ENCODE measurements at regions not wholly inside any gene's neighbourhood (a gene's known extent, or its start where the extent isn't known, plus 50 kb on each side); places are given as distances from the start of the nearest gene placed in this dataset.

DNA sequence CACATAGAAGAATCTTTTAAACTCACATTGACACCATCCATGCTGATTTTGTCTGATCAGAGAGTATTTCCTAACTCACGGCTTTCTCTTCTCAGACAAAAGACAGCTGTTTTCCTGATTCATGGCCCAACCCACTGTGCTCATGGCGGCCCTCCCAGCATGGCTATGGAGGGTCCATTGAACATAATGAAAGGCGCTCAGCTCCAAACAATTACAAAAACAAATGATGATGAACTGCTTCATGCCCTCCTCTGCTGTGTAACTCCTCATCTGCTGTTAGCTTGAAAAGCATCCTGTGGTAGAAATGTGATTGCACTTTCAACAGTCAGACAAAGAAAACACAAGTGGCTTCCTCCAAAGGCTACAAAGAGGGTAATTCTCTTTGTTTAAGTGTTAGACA lies 673.8 kb downstream of the PRELID2 start:
- Histone ChIP-seq H3K4me1 (ENCODE audit: insufficient read depth, low read length, severe bottlenecking) (no peaks in the 10 kb centered on the region), H3K4me3 (ENCODE audit: low read depth, low read length, poor library complexity, severe bottlenecking) (no peak overlapping the region), H3K9me2 (ENCODE audit: low read depth, low read length) (no peaks in the 10 kb centered on the region), H3K9ac (ENCODE audit: low read length) (no peak overlapping the region), H3K4me2 (ENCODE audit: low read length) (no peak overlapping the region), H3K9me3 (ENCODE audit: low read length) (no peaks in the 10 kb centered on the region), H3K79me2 (ENCODE audit: insufficient read depth, low read length) (no peaks in the 10 kb centered on the region), H3F3A (ENCODE audit: insufficient read depth, low read length) (no peaks in the 10 kb centered on the region), H2AFZ (ENCODE audit: low read length) (no peak overlapping the region), H3K27me3 (ENCODE audit: insufficient read depth, low read length) (no peaks in the 10 kb centered on the region), H3K36me3 (ENCODE audit: insufficient read depth, low read length) (no peaks in the 10 kb centered on the region), H3K27ac (ENCODE audit: low read depth, low read length, poor library complexity, severe bottlenecking) (no peak overlapping the region), H4K20me1 (ENCODE audit: insufficient read depth, low read length) (no peaks in the 10 kb centered on the region)
- TF ChIP-seq EZH2 (IDR thresholded peaks at IDR 0.05; ENCODE audit: borderline replicate concordance, low read length), result no peak
- TF ChIP-seq, protein P1, sequence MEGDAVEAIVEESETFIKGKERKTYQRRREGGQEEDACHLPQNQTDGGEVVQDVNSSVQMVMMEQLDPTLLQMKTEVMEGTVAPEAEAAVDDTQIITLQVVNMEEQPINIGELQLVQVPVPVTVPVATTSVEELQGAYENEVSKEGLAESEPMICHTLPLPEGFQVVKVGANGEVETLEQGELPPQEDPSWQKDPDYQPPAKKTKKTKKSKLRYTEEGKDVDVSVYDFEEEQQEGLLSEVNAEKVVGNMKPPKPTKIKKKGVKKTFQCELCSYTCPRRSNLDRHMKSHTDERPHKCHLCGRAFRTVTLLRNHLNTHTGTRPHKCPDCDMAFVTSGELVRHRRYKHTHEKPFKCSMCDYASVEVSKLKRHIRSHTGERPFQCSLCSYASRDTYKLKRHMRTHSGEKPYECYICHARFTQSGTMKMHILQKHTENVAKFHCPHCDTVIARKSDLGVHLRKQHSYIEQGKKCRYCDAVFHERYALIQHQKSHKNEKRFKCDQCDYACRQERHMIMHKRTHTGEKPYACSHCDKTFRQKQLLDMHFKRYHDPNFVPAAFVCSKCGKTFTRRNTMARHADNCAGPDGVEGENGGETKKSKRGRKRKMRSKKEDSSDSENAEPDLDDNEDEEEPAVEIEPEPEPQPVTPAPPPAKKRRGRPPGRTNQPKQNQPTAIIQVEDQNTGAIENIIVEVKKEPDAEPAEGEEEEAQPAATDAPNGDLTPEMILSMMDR (IDR thresholded peaks at IDR 0.05; ENCODE audit: low read length), result no peak

DNA sequence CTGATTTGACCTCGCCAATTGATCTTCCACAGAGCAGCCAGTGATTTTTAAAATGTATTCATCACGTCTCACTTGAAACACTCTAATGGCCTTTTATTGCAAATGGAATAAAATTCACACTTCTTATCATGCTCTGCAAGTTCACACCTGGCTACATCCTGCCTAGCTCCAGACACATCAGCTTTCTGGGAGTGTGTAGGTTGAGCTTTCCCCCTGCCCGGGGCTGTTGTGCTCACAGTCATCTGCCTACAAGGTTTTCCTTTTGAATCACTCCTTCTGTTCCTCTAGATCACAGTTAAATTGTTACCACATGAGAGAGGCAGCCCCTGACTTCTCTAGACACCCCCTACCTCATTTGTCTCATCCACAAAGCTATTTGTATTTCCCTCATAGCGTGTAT lies 674.5 kb downstream of the PRELID2 start:
- Histone ChIP-seq H3K79me2 (ENCODE audit: insufficient read depth, low read length) (no peaks in the 10 kb centered on the region), H3K36me3 (ENCODE audit: insufficient read depth, low read length) (no peaks in the 10 kb centered on the region), H3K4me1 (ENCODE audit: insufficient read depth, low read length, severe bottlenecking) (no peaks in the 10 kb centered on the region), H3K9me3 (ENCODE audit: low read length) (no peaks in the 10 kb centered on the region), H3K27me3 (ENCODE audit: insufficient read depth, low read length) (no peaks in the 10 kb centered on the region), H3K9me2 (ENCODE audit: low read depth, low read length) (no peaks in the 10 kb centered on the region), H3F3A (ENCODE audit: insufficient read depth, low read length) (no peaks in the 10 kb centered on the region), H2AFZ (ENCODE audit: low read length) (no peak overlapping the region), H3K9ac (ENCODE audit: low read length) (no peak overlapping the region), H3K4me2 (ENCODE audit: low read length) (no peak overlapping the region), H3K4me3 (ENCODE audit: low read depth, low read length, poor library complexity, severe bottlenecking) (no peak overlapping the region), H3K27ac (ENCODE audit: low read depth, low read length, poor library complexity, severe bottlenecking) (no peak overlapping the region), H4K20me1 (ENCODE audit: insufficient read depth, low read length) (no peaks in the 10 kb centered on the region)
- no peak for TF ChIP-seq EZH2 (IDR thresholded peaks at IDR 0.05; ENCODE audit: borderline replicate concordance, low read length)
- TF ChIP-seq, protein P1 (IDR thresholded peaks at IDR 0.05; ENCODE audit: low read length), result no peak

DNA sequence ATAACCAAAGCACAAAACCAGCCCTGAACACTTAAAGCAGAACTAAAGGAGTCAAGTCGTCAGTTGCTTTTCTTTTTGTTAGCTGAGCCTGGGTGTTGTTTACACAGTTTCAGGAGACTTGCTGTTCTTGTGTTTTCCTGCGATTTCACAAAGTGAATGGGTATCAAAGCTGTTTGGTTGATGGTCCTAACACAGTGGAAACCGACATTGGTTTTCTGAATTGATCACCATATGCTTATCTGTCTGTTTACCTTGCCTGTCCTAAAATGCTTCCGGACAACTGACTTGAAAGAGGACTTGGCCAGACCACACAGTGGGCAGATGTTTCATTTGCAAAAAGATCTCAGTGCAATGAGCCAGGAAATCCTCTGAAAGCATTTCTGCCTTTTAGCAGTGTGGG lies 676.4 kb downstream of the PRELID2 start:
- no peaks in the 10 kb centered on the region for H3K9me3 ChIP-seq (ENCODE audit: low read length)
- no peaks in the 10 kb centered on the region for H3K79me2 ChIP-seq (ENCODE audit: insufficient read depth, low read length)
- no peak overlapping the region for H3K27ac ChIP-seq (ENCODE audit: low read depth, low read length, poor library complexity, severe bottlenecking)
- H3K36me3 ChIP-seq (ENCODE audit: insufficient read depth, low read length), result no peaks in the 10 kb centered on the region
- H3K4me2 ChIP-seq (ENCODE audit: low read length), result no peak overlapping the region
- no peaks in the 10 kb centered on the region for H3K4me1 ChIP-seq (ENCODE audit: insufficient read depth, low read length, severe bottlenecking)
- TF ChIP-seq EZH2 (IDR thresholded peaks at IDR 0.05; ENCODE audit: borderline replicate concordance, low read length), result no peak
- TF ChIP-seq, protein P1 (IDR thresholded peaks at IDR 0.05; ENCODE audit: low read length), result no peak
- no peaks in the 10 kb centered on the region for H4K20me1 ChIP-seq (ENCODE audit: insufficient read depth, low read length)
- H3K9me2 ChIP-seq (ENCODE audit: low read depth, low read length), result no peaks in the 10 kb centered on the region
- no peaks in the 10 kb centered on the region for H3K27me3 ChIP-seq (ENCODE audit: insufficient read depth, low read length)
- H3K9ac ChIP-seq (ENCODE audit: low read length), result no peak overlapping the region
- no peak overlapping the region for H2AFZ ChIP-seq (ENCODE audit: low read length)
- no peak overlapping the region for H3K4me3 ChIP-seq (ENCODE audit: low read depth, low read length, poor library complexity, severe bottlenecking)
- H3F3A ChIP-seq (ENCODE audit: insufficient read depth, low read length), result no peaks in the 10 kb centered on the region

All from OCI-LY1 (cell line).